ENCODE measurements at regions not wholly inside any gene's neighbourhood (a gene's known extent, or its start where the extent isn't known, plus 50 kb on each side); places are given as distances from the start of the nearest gene placed in this dataset.

DNA sequence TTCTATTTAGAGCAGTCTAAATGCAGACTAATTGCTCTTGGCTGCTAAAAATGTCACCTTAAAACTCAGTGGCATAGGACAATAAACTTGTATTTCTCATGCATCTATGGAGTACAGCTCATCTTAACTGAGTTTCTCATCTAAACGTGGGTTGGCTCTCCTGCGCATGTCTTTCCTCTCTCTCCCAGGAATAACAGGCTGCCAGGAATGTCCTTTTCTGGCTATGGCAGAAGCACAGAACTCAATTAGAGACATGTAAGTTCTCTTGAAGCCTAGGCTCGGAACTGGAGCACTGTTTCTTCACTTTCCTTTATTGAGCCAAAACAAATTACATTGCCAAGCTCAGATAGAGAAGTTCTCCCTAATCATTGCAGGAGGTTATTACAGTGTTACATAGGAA, 722.3 kb upstream of the FLRT2 start:
- Histone ChIP-seq H3K9me3 (ENCODE audit: control insufficient read depth, insufficient read depth, low read length) (no peaks in the 10 kb centered on the region), H3K27ac (ENCODE audit: low read depth, low read length) (no peak overlapping the region), H3K4me3 (ENCODE audit: low read depth, low read length) (no peak overlapping the region), H3K36me3 (ENCODE audit: control insufficient read depth, insufficient read depth, low read length) (no peaks in the 10 kb centered on the region), H3K27me3 (ENCODE audit: control insufficient read depth, insufficient read depth, low read length) (no peaks in the 10 kb centered on the region), H3K4me1 (ENCODE audit: control insufficient read depth, insufficient read depth, low read length) (no peaks in the 10 kb centered on the region)
- 80% methylated on average over 2 of the region's 3 CpGs for WGBS (ENCODE audit: insufficient coverage)
- DNase-seq (ENCODE audit: low read depth in 4 of 6, low spot score in 6 of 6), result peak in 1 of 6 donors; percentile 24

DNA sequence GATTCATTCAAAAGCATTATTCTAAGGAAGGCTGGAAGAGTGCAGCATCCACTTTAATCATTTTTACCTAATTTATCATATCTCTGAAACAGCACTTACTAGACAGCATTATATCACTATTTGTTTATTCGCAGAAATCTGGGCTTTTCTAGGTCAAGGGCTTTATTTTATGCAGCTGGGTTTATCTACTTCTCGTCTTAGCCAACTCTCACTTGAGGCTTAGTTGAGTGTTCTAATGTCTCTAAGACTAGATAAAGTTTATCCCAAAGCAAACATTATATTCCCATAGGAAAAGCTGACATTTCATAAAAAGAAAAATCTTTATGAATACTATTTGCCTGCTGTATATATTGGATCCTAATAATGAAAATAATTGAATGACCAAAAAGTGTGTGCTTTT, 720.8 kb upstream of the FLRT2 start:
- Histone ChIP-seq H3K27ac (ENCODE audit: low read depth, low read length) (no peak overlapping the region), H3K9me3 (ENCODE audit: control insufficient read depth, insufficient read depth, low read length) (no peaks in the 10 kb centered on the region), H3K36me3 (ENCODE audit: control insufficient read depth, insufficient read depth, low read length) (no peaks in the 10 kb centered on the region), H3K27me3 (ENCODE audit: control insufficient read depth, insufficient read depth, low read length) (no peaks in the 10 kb centered on the region), H3K4me3 (ENCODE audit: low read depth, low read length) (no peak overlapping the region), H3K4me1 (ENCODE audit: control insufficient read depth, insufficient read depth, low read length) (no peaks in the 10 kb centered on the region)
- DNase-seq (ENCODE audit: low read depth in 4 of 6, low spot score in 6 of 6), result no peak
- WGBS (ENCODE audit: insufficient coverage), result no CpG with 5 or more reads among the region's 2 CpGs

- DNase-seq (ENCODE audit: low read depth in 4 of 6, low spot score in 6 of 6), result no peak
- Histone ChIP-seq H3K4me3 (ENCODE audit: low read depth, low read length) (no peak overlapping the region), H3K27me3 (ENCODE audit: control insufficient read depth, insufficient read depth, low read length) (no peaks in the 10 kb centered on the region), H3K27ac (ENCODE audit: low read depth, low read length) (no peak overlapping the region), H3K4me1 (ENCODE audit: control insufficient read depth, insufficient read depth, low read length) (no peaks in the 10 kb centered on the region), H3K9me3 (ENCODE audit: control insufficient read depth, insufficient read depth, low read length) (no peaks in the 10 kb centered on the region), H3K36me3 (ENCODE audit: control insufficient read depth, insufficient read depth, low read length) (no peaks in the 10 kb centered on the region)
- WGBS (ENCODE audit: insufficient coverage), result no CpG with 5 or more reads among the region's 1 CpG
Measured at GRCh38 chr14:84814391-84814790, 715.6 kb upstream of the FLRT2 start.

- no CpG with 5 or more reads among the region's 2 CpGs for WGBS (ENCODE audit: insufficient coverage)
Measured at GRCh38 chr14:84819528-84819927, 710.4 kb upstream of the FLRT2 start.

GRCh38 chr14:84825481-84826251, 704.3 kb upstream of the FLRT2 start:
- Histone ChIP-seq H3K4me1 (ENCODE audit: control insufficient read depth, insufficient read depth, low read length) (no peaks in the 10 kb centered on the region), H3K36me3 (ENCODE audit: control insufficient read depth, insufficient read depth, low read length) (no peaks in the 10 kb centered on the region), H3K27me3 (ENCODE audit: control insufficient read depth, insufficient read depth, low read length) (no peaks in the 10 kb centered on the region), H3K9me3 (ENCODE audit: control insufficient read depth, insufficient read depth, low read length) (no peaks in the 10 kb centered on the region), H3K27ac (ENCODE audit: low read depth, low read length) (no peak overlapping the region), H3K4me3 (ENCODE audit: low read depth, low read length) (no peak overlapping the region)
- WGBS (ENCODE audit: insufficient coverage), result 48% methylated on average over 2 of the region's 8 CpGs
- no peak for DNase-seq (ENCODE audit: low read depth in 4 of 6, low spot score in 6 of 6)

More at GRCh38 chr14:84819528-84819927, 710.4 kb upstream of the FLRT2 start:
- H3K36me3 ChIP-seq (ENCODE audit: control insufficient read depth, insufficient read depth, low read length), result no peaks in the 10 kb centered on the region
- H3K9me3 ChIP-seq (ENCODE audit: control insufficient read depth, insufficient read depth, low read length), result no peaks in the 10 kb centered on the region
- no peaks in the 10 kb centered on the region for H3K4me1 ChIP-seq (ENCODE audit: control insufficient read depth, insufficient read depth, low read length)
- H3K27me3 ChIP-seq (ENCODE audit: control insufficient read depth, insufficient read depth, low read length), result no peaks in the 10 kb centered on the region
- DNase-seq (ENCODE audit: low read depth in 4 of 6, low spot score in 6 of 6), result no peak
- H3K4me3 ChIP-seq (ENCODE audit: low read depth, low read length), result no peak overlapping the region
- no peak overlapping the region for H3K27ac ChIP-seq (ENCODE audit: low read depth, low read length)

GRCh38 chr14:84826294-84826693, 703.6 kb upstream of the FLRT2 start:
- H3K27me3 ChIP-seq (ENCODE audit: control insufficient read depth, insufficient read depth, low read length), result no peaks in the 10 kb centered on the region
- 86% methylated on average over 1 of the region's 2 CpGs for WGBS (ENCODE audit: insufficient coverage)
- no peaks in the 10 kb centered on the region for H3K36me3 ChIP-seq (ENCODE audit: control insufficient read depth, insufficient read depth, low read length)
- H3K4me1 ChIP-seq (ENCODE audit: control insufficient read depth, insufficient read depth, low read length), result no peaks in the 10 kb centered on the region
- H3K9me3 ChIP-seq (ENCODE audit: control insufficient read depth, insufficient read depth, low read length), result no peaks in the 10 kb centered on the region
- H3K4me3 ChIP-seq (ENCODE audit: low read depth, low read length), result no peak overlapping the region
- no peak for DNase-seq (ENCODE audit: low read depth in 4 of 6, low spot score in 6 of 6)
- H3K27ac ChIP-seq (ENCODE audit: low read depth, low read length), result no peak overlapping the region

DNA sequence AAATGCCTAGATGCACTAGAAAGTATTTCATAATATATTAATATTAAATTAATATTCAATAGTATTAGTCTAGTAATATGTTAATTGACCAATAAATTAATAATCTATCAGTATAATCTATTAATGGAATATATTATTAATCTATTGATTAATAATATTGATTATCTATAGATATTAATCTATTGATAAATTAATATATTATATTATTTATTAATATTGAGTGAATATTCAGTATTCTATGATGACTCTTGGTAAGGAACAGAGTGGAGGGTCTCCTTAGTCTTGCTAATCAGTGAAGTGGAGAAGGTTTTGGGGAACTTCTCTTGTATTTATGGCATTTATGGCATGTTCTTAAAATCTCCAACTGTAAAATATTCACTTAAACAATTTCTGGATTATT, 679.3 kb upstream of the FLRT2 start:
- H3K4me3 ChIP-seq (ENCODE audit: low read depth, low read length), result no peak overlapping the region
- DNase-seq (ENCODE audit: low read depth in 4 of 6, low spot score in 6 of 6), result no peak
- no peak overlapping the region for H3K27ac ChIP-seq (ENCODE audit: low read depth, low read length)
- H3K4me1 ChIP-seq (ENCODE audit: control insufficient read depth, insufficient read depth, low read length), result no peaks in the 10 kb centered on the region
- no peaks in the 10 kb centered on the region for H3K36me3 ChIP-seq (ENCODE audit: control insufficient read depth, insufficient read depth, low read length)
- no peaks in the 10 kb centered on the region for H3K9me3 ChIP-seq (ENCODE audit: control insufficient read depth, insufficient read depth, low read length)
- no peaks in the 10 kb centered on the region for H3K27me3 ChIP-seq (ENCODE audit: control insufficient read depth, insufficient read depth, low read length)

DNA sequence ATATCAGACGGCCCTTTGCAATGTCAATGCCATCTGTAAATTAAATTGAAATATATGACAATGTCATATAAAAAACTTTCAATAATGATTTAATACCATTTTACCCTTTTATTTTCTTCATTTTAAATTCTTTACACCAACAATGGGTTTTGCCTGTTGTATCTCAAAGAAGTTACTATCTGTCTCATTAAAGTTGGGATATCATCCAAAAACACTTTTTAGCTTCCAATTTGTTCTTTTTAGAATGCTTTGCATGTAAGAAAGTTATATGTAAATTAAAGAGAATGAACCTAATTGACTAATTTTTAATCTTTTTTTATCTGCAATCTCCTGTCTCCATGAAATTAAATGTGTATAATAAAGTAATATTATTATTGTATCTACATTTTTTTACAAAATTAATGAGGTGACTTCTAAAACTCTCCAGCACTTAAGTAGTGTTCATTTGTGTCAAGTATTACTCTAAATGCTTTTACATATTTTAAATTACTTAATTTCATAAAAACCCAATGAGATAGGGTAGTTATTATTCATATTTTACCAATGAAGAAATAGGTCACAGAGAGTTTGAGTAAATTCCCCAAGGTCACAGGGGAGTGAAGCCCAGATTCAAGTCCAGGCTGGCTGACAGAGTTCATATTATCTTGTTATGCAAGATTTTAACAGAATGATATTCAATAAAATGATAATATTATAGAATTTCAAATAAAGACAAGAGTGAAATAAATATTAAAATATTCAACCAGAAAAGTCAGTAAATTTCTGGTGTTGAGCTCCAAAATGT, 673.0 kb upstream of the FLRT2 start:
- WGBS (ENCODE audit: insufficient coverage), result no CpG with 5 or more reads among the region's 1 CpG
- Histone ChIP-seq H3K36me3 (ENCODE audit: control insufficient read depth, insufficient read depth, low read length) (no peaks in the 10 kb centered on the region), H3K27ac (ENCODE audit: low read depth, low read length) (no peak overlapping the region), H3K27me3 (ENCODE audit: control insufficient read depth, insufficient read depth, low read length) (no peaks in the 10 kb centered on the region), H3K4me3 (ENCODE audit: low read depth, low read length) (no peak overlapping the region), H3K9me3 (ENCODE audit: control insufficient read depth, insufficient read depth, low read length) (no peaks in the 10 kb centered on the region), H3K4me1 (ENCODE audit: control insufficient read depth, insufficient read depth, low read length) (no peaks in the 10 kb centered on the region)
- DNase-seq (ENCODE audit: low read depth in 4 of 6, low spot score in 6 of 6), result no peak

GRCh38 chr14:84857571-84857970, 672.4 kb upstream of the FLRT2 start:
- Histone ChIP-seq H3K9me3 (ENCODE audit: control insufficient read depth, insufficient read depth, low read length) (no peaks in the 10 kb centered on the region), H3K36me3 (ENCODE audit: control insufficient read depth, insufficient read depth, low read length) (no peaks in the 10 kb centered on the region), H3K4me1 (ENCODE audit: control insufficient read depth, insufficient read depth, low read length) (no peaks in the 10 kb centered on the region), H3K27me3 (ENCODE audit: control insufficient read depth, insufficient read depth, low read length) (no peaks in the 10 kb centered on the region), H3K27ac (ENCODE audit: low read depth, low read length) (no peak overlapping the region), H3K4me3 (ENCODE audit: low read depth, low read length) (no peak overlapping the region)
- no peak for DNase-seq (ENCODE audit: low read depth in 4 of 6, low spot score in 6 of 6)

DNA sequence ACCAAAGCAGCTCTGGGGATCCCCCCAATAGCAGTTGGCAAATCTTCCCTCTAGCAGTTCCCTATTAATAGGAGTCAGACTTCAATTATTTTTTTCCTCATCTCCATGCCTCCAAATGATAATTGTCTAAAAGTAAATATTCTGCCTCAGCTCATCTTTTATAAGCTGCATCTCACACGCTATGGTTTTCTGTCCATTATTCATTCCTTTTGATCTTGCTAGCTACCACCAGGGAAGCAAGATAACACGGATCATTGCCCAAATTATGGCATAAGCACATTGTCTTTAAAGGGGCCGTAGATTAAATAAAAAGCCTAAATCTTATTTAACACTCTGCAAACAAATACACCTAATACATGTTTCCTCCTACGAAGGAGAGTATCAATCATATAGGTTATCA, 670.8 kb upstream of the FLRT2 start:
- H3K36me3 ChIP-seq (ENCODE audit: control insufficient read depth, insufficient read depth, low read length), result no peaks in the 10 kb centered on the region
- peak in 1 of 6 donors; percentile 13 for DNase-seq (ENCODE audit: low read depth in 4 of 6, low spot score in 6 of 6)
- no CpG with 5 or more reads among the region's 4 CpGs for WGBS (ENCODE audit: insufficient coverage)

More for the DNA sequence above, 670.8 kb upstream of the FLRT2 start:
- Histone ChIP-seq H3K9me3 (ENCODE audit: control insufficient read depth, insufficient read depth, low read length) (no peaks in the 10 kb centered on the region), H3K27me3 (ENCODE audit: control insufficient read depth, insufficient read depth, low read length) (no peaks in the 10 kb centered on the region), H3K4me3 (ENCODE audit: low read depth, low read length) (no peak overlapping the region), H3K27ac (ENCODE audit: low read depth, low read length) (no peak overlapping the region), H3K4me1 (ENCODE audit: control insufficient read depth, insufficient read depth, low read length) (no peaks in the 10 kb centered on the region)
